Neural progenitor cell (in vitro differentiated cells): ENCODE measurements at regions not wholly inside any gene's neighbourhood (a gene's known extent, or its start where the extent isn't known, plus 50 kb on each side); places are given as distances from the start of the nearest gene placed in this dataset.

Source experiments
- CTCF ChIP-seq: fragments of 200-600 bp; sonication (generic); IDR thresholded peaks from 2 replicates; pipeline ENCODE4 v1.5.1; 2017; ENCODE audit warnings: antibody characterized with exemption, mild to moderate bottlenecking
- EZH2 ChIP-seq: fragments of 200-600 bp; sonication (generic); IDR thresholded peaks from 2 replicates; pipeline ENCODE4 v1.6.1; 2017; ENCODE audit warnings: antibody characterized with exemption, mild to moderate bottlenecking, moderate library complexity
- EZH2phosphoT487 ChIP-seq: fragments of 200-600 bp; sonication (generic); IDR thresholded peaks from 2 replicates; pipeline ENCODE4 v1.6.1; 2017; ENCODE audit warnings: antibody characterized with exemption

DNA sequence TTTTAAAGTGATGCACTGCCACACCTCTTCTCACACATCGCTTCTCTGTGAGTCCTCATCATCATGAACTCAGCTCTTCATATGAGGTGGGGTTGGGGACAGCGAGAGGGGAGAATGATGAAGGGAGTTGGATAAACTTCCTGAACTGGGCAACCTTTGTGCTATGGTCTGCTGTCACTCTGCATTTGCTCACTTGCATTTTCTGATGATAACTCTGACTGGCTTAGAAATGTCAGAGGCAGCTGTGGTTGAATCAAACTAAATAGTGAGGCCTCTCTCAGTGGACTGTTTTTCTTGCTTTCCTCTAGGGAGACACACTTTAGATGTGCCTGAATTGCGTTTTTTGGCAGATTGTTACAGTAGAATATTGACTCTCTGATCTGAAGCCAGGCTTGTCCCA, 55.2 kb upstream of the NFKBIA start:
- no peak for TF ChIP-seq CTCF
- no peak for TF ChIP-seq EZH2
- TF ChIP-seq EZH2phosphoT487: no peak
